ENCODE measurements at regions not wholly inside any gene's neighbourhood (a gene's known extent, or its start where the extent isn't known, plus 50 kb on each side); places are given as distances from the start of the nearest gene placed in this dataset.

DNA sequence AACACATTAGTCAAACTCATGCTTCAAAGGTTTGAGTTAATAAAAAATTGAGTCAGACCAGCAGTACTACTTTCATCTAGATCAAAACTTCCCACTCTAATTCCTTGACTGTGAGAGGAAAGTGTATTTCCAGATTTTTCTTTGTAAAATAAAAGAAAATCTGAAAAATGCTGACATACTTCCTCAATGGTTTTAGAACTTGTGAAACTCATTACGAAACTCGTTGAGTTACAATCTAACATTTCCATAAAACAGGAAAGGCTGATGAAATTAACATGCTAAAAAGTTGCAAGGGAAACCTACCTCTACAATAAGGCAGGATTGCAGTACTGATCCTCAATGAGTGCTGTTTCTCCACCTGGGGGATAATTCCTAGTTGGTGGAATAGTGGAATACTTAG, 217.8 kb upstream of the HCCS start:
- intact Hi-C loops (cut with micrococcal nuclease): no loop called here
- Histone ChIP-seq H3K9ac (replicated peaks; ENCODE audit: extremely low read depth, insufficient read depth, low read length) (no peak overlapping the region), H3K9me1 (replicated peaks; ENCODE audit: control insufficient read depth, extremely low read depth, insufficient read depth, low read length) (no peaks in the 10 kb centered on the region), H3K4me3 (replicated peaks in 1 of 3; ENCODE audit: insufficient read depth in 1 of 3, low read depth in 1 of 3, low read length in 3 of 3) (no peak overlapping the region), H3K36me3 (ENCODE audit: control insufficient read depth in 2 of 2, extremely low read depth in 1 of 2, insufficient read depth in 2 of 2, low read length in 2 of 2) (no peaks in the 10 kb centered on the region), H4K20me1 (replicated peaks; ENCODE audit: control insufficient read depth, extremely low read depth, insufficient read depth, low read length) (no peaks in the 10 kb centered on the region), H3K79me2 (ENCODE audit: control insufficient read depth, insufficient read depth, low read length) (no peaks in the 10 kb centered on the region), H3K4me2 (ENCODE audit: insufficient read depth, low read length) (no peak overlapping the region), H3K27ac (ENCODE audit: insufficient read depth, low read depth, low read length) (no peak overlapping the region), H3K27me3 (ENCODE audit: control insufficient read depth in 2 of 2, insufficient read depth in 2 of 2, low read length in 2 of 2) (no peaks in the 10 kb centered on the region), H3K9me3 (replicated peaks; ENCODE audit: control insufficient read depth, insufficient read depth, low read length) (no peaks in the 10 kb centered on the region), H3K4me1 (ENCODE audit: control insufficient read depth, extremely low read depth, insufficient read depth, low read length) (no peaks in the 10 kb centered on the region), H2AFZ (ENCODE audit: low read depth, low read length) (no peak overlapping the region)
- BruUV-seq (replicated peaks): no TSS peak
- CTCF ChIA-PET: no interaction called here
- DNase-seq (ENCODE audit: low read depth, low spot score) (no peak), FAIRE-seq (no peak)
- POLR2A ChIA-PET: no interaction called here
- TF ChIP-seq FOS (IDR thresholded peaks at IDR 0.05; ENCODE audit: borderline replicate concordance, insufficient read depth, low read length) (no peak), MYC (IDR thresholded peaks at IDR 0.05; ENCODE audit: low read depth, low read length) (no peak), POLR2A (IDR thresholded peaks at IDR 0.05; ENCODE audit: low read depth, low read length) (no peak), CTCF (IDR thresholded peaks at IDR 0.05; ENCODE audit: extremely low read depth in 1 of 2, insufficient read depth in 1 of 2, low read depth in 1 of 2, low read length in 2 of 2) (no peak), EZH2 (IDR thresholded peaks at IDR 0.05; ENCODE audit: borderline replicate concordance, low read depth, low read length, severe bottlenecking) (no peak), POLR2AphosphoS5 (IDR thresholded peaks at IDR 0.05; ENCODE audit: insufficient read depth, low read depth, low read length) (no peak), JUN (IDR thresholded peaks at IDR 0.05; ENCODE audit: borderline replicate concordance, insufficient read depth, insufficient read length, low read depth) (no peak), MAX (IDR thresholded peaks at IDR 0.05; ENCODE audit: insufficient read depth, insufficient read length) (no peak), GATA2 (IDR thresholded peaks at IDR 0.05; ENCODE audit: insufficient read depth, insufficient read length, low read depth, low read length) (no peak)
- dilution Hi-C loops (cut with MboI; ENCODE audit: extremely low pct_ligation_motif_present, low sequenced_read_pairs): no loop called here

All from endothelial cell of umbilical vein (primary cell).